ENCODE measurements at regions not wholly inside any gene's neighbourhood (a gene's known extent, or its start where the extent isn't known, plus 50 kb on each side); places are given as distances from the start of the nearest gene placed in this dataset.

- no peak overlapping the region for H2AFZ ChIP-seq (ENCODE audit: low read length)
- H2BK20ac ChIP-seq (ENCODE audit: low read length): no peak overlapping the region
- H4K5ac ChIP-seq (ENCODE audit: insufficient read length, low read depth, low read length): no peak overlapping the region
- H3K27ac ChIP-seq (ENCODE audit: low read depth, low read length): no peak overlapping the region
- no peak overlapping the region for H2BK15ac ChIP-seq (ENCODE audit: low read length)
- CTCF ChIA-PET (ENCODE audit: partially characterized antibody): interaction anchor here (0.7 to 6.3 kb wide), 11 partner anchors 12 to 68 kb away, joined by 3 to 62 read pairs (median 4); partner anchors contain the start of gene TMEM132D
- no peaks in the 10 kb centered on the region for H3K79me2 ChIP-seq (ENCODE audit: control insufficient read depth in 1 of 2, insufficient read depth in 2 of 2, low read length in 2 of 2)
- H2BK120ac ChIP-seq (replicated peaks; ENCODE audit: low read depth, low read length): no peak overlapping the region
- H3K4me3 ChIP-seq (ENCODE audit: extremely low read depth in 1 of 4, insufficient read depth in 2 of 4, low read depth in 3 of 4, low read length in 4 of 4): no peak overlapping the region
- H4K91ac ChIP-seq (replicated peaks; ENCODE audit: insufficient read length, low read length): no peak overlapping the region
- H3K4me2 ChIP-seq (ENCODE audit: insufficient read depth in 1 of 2, low read depth in 2 of 2, low read length in 2 of 2): no peak overlapping the region; a peak in 1 of 4 replicates
- no peak overlapping the region for H3K9ac ChIP-seq (replicated peaks in 1 of 4; ENCODE audit: extremely low read depth in 1 of 4, low read depth in 3 of 4, low read length in 3 of 4)
- no peaks in the 10 kb centered on the region for H3K36me3 ChIP-seq (ENCODE audit: control insufficient read depth in 2 of 4, insufficient read depth in 4 of 4, low read length in 3 of 4)
- no peaks in the 10 kb centered on the region for H4K20me1 ChIP-seq (replicated peaks in 1 of 2; ENCODE audit: control insufficient read depth in 1 of 2, insufficient read depth in 2 of 2, low read length in 2 of 2)
- no peak overlapping the region for H3K14ac ChIP-seq (ENCODE audit: insufficient read length)
- H4K8ac ChIP-seq (ENCODE audit: extremely low read depth, insufficient read depth, low read length): no peak overlapping the region
- no peak overlapping the region for H2BK5ac ChIP-seq (ENCODE audit: low read depth, low read length)
- no peak overlapping the region for H3K56ac ChIP-seq (replicated peaks; ENCODE audit: insufficient read length, low read depth, low read length)
- no peaks in the 10 kb centered on the region for H3K23me2 ChIP-seq (ENCODE audit: low read depth, low read length)
- H3K4me1 ChIP-seq (replicated peaks in 1 of 4; ENCODE audit: control insufficient read depth in 3 of 4, insufficient read depth in 4 of 4, low read length in 3 of 4): peaks cover 0 to 3% (median 0%) of the 10 kb centered on the region in 4 experiments; a peak in 5 of 7 replicates
- DNase-seq (ENCODE audit: low read depth in 1 of 2, low spot score in 2 of 2) (no peak), FAIRE-seq (no peak)
- H3K4ac ChIP-seq (replicated peaks; ENCODE audit: insufficient read length, low read depth, low read length): no peak overlapping the region
- peaks cover 0 to 3% (median 0%) of the 10 kb centered on the region in 4 experiments; a peak in 3 of 7 replicates for H3K27me3 ChIP-seq (replicated peaks in 1 of 4; ENCODE audit: control insufficient read depth in 3 of 4, extremely low read depth in 1 of 4, insufficient read depth in 3 of 4, low read length in 3 of 4)
- no peak overlapping the region for H3K23ac ChIP-seq (ENCODE audit: insufficient read length)
- POLR2A ChIA-PET (ENCODE audit: partially characterized antibody): interaction anchor here (1.2 kb wide), 1 partner anchor 46 kb away, joined by 3 read pairs; no protein-coding TSS in a partner anchor
- no peak overlapping the region for H3K18ac ChIP-seq (ENCODE audit: extremely low read depth, low read length)
- WGBS, 2 experiments (ENCODE audit: extremely low coverage in 1 of 2, insufficient coverage in 1 of 2, insufficient read length in 1 of 2, insufficient replicate concordance in 2 of 2, low coverage in 1 of 2, low lambda C conversion rate in 2 of 2, missing lambda C conversion rate in 1 of 2): 93% methylated on average over 5 of the region's 5 CpGs; no CpG with 5 or more reads in 1 of the 2 experiments
- no peaks in the 10 kb centered on the region for H3K79me1 ChIP-seq (ENCODE audit: low read depth, low read length)
- H3K9me3 ChIP-seq (ENCODE audit: insufficient read depth in 2 of 2, low read depth in 1 of 2, low read length in 1 of 2): no peaks in the 10 kb centered on the region
- no peak overlapping the region for H2BK12ac ChIP-seq (ENCODE audit: low read depth, low read length)
- no peak overlapping the region for H2AK5ac ChIP-seq (ENCODE audit: low read depth, low read length)
- TF ChIP-seq SUZ12 (IDR thresholded peaks at IDR 0.05; ENCODE audit: low read length) (no peak), NANOG (IDR thresholded peaks at IDR 0.05; ENCODE audit: insufficient read depth, low read depth, low read length, poor library complexity, severe bottlenecking) (no peak), RXRA (IDR thresholded peaks at IDR 0.05; ENCODE audit: insufficient read depth, low read depth, low read length) (no peak), BCL11A (IDR thresholded peaks at IDR 0.05; ENCODE audit: low read depth in 2 of 2, low read length in 2 of 2) (no peak), RAD21 (IDR thresholded peaks at IDR 0.05 in 1 of 2, conservative IDR thresholded peaks at IDR 0.05 in 1 of 2; ENCODE audit: low read depth in 2 of 2, low read length in 2 of 2) (no peak), EZH2 (IDR thresholded peaks at IDR 0.05; ENCODE audit: low read depth, low read length, severe bottlenecking) (no peak), SRF (IDR thresholded peaks at IDR 0.05; ENCODE audit: low read depth, low read length) (no peak), PHF8 (conservative IDR thresholded peaks at IDR 0.05; ENCODE audit: low read depth, low read length) (no peak), HDAC2 (IDR thresholded peaks at IDR 0.05; ENCODE audit: borderline replicate concordance in 1 of 2, low read depth in 2 of 2, low read length in 2 of 2) (no peak), USF2 (IDR thresholded peaks at IDR 0.05; ENCODE audit: low read length) (no peak), CREB1 (IDR thresholded peaks at IDR 0.05) (no peak)
These were observed 61.1 kb upstream of the TMEM132D start for GRCh38 chr12:129964826-129965457.

Data from H1 (cell line).